GM23248 (cell line): ENCODE measurements at regions not wholly inside any gene's neighbourhood (a gene's known extent, or its start where the extent isn't known, plus 50 kb on each side); places are given as distances from the start of the nearest gene placed in this dataset.

Experiments
- EZH2 ChIP-seq: fragments of 200-600 bp; sonication (generic); IDR thresholded peaks from 2 replicates; pipeline ENCODE4 v1.6.1; 2018; ENCODE audit warnings: antibody characterized with exemption, mild to moderate bottlenecking; ENCODE audit not compliant: insufficient read depth, poor library complexity, severe bottlenecking
- EZH2phosphoT487 ChIP-seq: fragments of 200-600 bp; sonication (generic); IDR thresholded peaks from 2 replicates; pipeline ENCODE4 v1.6.1; 2018; ENCODE audit warnings: antibody characterized with exemption, moderate library complexity, mild to moderate bottlenecking, low read depth; ENCODE audit not compliant: insufficient read depth

- TF ChIP-seq EZH2 (no peak), EZH2phosphoT487 (no peak)
Observed at GRCh38 chr2:118766871-118767270, 80.6 kb downstream of the EN1 start.
